ENCODE measurements at regions not wholly inside any gene's neighbourhood (a gene's known extent, or its start where the extent isn't known, plus 50 kb on each side); places are given as distances from the start of the nearest gene placed in this dataset.

GRCh38 chr11:82610671-82611070, 123.0 kb downstream of the FAM181B start:
- TF ChIP-seq CTCF (IDR thresholded peaks at IDR 0.05) (no peak), EZH2 (IDR thresholded peaks at IDR 0.05) (no peak), EZH2phosphoT487 (IDR thresholded peaks at IDR 0.05) (no peak)

Data from neural progenitor cell (in vitro differentiated cells).